HFFc6 (cell line): ENCODE measurements at regions not wholly inside any gene's neighbourhood (a gene's known extent, or its start where the extent isn't known, plus 50 kb on each side); places are given as distances from the start of the nearest gene placed in this dataset.

Source experiments
- DNase-seq: peaks from one replicate; pipeline ENCODE4 v3.0.0-alpha.2; 2018
- H3K27ac Mint-ChIP-seq: 2 replicates; pipeline ENCODE4 v1.8.0; 2020; ENCODE audit warnings: mild to moderate bottlenecking, mixed read lengths
- H3K27me3 Mint-ChIP-seq: 2 replicates; pipeline ENCODE4 v1.8.0; 2021; ENCODE audit warnings: mild to moderate bottlenecking, moderate library complexity, mixed read lengths; ENCODE audit not compliant: insufficient read depth
- H3K36me3 Mint-ChIP-seq: 2 replicates; pipeline ENCODE4 v1.8.0; 2021; ENCODE audit warnings: low read depth, mixed read lengths
- H3K4me1 Mint-ChIP-seq: 2 replicates; pipeline ENCODE4 v1.8.0; 2020; ENCODE audit warnings: low read depth, mixed read lengths
- H3K4me3 Mint-ChIP-seq: 2 replicates; pipeline ENCODE4 v1.8.0; 2020; ENCODE audit warnings: mild to moderate bottlenecking, moderate library complexity, mixed read lengths
- H3K9me3 Mint-ChIP-seq: 2 replicates; pipeline ENCODE4 v1.8.0; 2020; ENCODE audit warnings: mild to moderate bottlenecking, mixed read lengths
- TF ChIP-seq, protein P1 (sequence below): fragments of 200-600 bp; sonication (generic); IDR thresholded peaks from 2 replicates; pipeline ENCODE4 v1.5.0; 2021; ENCODE audit warnings: antibody characterized with exemption, mild to moderate bottlenecking

DNA sequence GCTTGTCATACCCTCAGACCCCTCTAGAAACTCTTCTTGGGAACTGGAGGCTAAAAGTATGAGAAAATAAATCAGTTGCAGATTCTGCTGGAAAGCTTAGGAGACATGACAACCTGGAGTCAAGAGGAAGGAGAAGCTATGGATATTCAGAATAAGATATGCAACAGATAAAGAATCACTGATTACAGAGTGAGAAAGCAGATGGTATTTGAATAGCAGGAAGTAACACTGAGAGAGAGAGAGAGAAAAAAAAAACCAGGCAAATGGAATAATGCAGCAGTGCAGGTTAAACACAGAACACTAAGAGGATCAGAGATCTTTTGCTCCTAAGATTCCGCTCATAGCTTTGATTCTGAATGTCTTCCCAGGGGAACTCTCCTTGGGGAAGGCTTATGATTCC lies 1284.1 kb upstream of the NXPH2 start:
- Mint-ChIP-seq H3K4me3 (no peak overlapping the region), H3K27me3 (peaks cover 1% of the 10 kb centered on the region; the same call in 1 of the 2 replicates), H3K36me3 (no peaks in the 10 kb centered on the region), H3K27ac (no peak overlapping the region), H3K4me1 (no peaks in the 10 kb centered on the region), H3K9me3 (peaks cover 39% of the 10 kb centered on the region)
- DNase-seq: no peak
- TF ChIP-seq, protein P1, sequence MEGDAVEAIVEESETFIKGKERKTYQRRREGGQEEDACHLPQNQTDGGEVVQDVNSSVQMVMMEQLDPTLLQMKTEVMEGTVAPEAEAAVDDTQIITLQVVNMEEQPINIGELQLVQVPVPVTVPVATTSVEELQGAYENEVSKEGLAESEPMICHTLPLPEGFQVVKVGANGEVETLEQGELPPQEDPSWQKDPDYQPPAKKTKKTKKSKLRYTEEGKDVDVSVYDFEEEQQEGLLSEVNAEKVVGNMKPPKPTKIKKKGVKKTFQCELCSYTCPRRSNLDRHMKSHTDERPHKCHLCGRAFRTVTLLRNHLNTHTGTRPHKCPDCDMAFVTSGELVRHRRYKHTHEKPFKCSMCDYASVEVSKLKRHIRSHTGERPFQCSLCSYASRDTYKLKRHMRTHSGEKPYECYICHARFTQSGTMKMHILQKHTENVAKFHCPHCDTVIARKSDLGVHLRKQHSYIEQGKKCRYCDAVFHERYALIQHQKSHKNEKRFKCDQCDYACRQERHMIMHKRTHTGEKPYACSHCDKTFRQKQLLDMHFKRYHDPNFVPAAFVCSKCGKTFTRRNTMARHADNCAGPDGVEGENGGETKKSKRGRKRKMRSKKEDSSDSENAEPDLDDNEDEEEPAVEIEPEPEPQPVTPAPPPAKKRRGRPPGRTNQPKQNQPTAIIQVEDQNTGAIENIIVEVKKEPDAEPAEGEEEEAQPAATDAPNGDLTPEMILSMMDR: no peak

DNA sequence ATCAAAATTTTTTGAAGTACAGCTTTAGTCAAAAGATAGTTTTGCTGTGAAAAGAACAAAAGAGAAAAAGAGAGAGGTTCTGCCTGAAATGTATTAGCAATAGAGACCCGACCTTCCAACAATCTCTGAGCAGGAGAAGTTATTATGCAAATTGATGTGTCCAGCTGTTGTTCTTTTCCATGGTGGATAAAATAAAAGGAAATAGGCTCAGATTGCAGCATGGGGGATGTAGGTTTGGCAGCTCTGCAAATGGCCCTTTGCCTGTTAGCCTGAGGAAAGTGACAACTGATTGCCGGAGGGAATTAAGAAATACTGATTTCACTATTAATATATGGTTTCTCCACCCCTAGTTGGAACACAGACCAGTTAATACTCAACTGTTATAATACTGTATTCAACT lies 1283.2 kb upstream of the NXPH2 start:
- Mint-ChIP-seq H3K36me3 (no peaks in the 10 kb centered on the region), H3K9me3 (peaks cover 35% of the 10 kb centered on the region), H3K4me1 (no peaks in the 10 kb centered on the region), H3K27me3 (peaks cover 1% of the 10 kb centered on the region; the same call in 1 of the 2 replicates), H3K27ac (no peak overlapping the region), H3K4me3 (no peak overlapping the region)
- DNase-seq: no peak
- TF ChIP-seq, protein P1: no peak

DNA sequence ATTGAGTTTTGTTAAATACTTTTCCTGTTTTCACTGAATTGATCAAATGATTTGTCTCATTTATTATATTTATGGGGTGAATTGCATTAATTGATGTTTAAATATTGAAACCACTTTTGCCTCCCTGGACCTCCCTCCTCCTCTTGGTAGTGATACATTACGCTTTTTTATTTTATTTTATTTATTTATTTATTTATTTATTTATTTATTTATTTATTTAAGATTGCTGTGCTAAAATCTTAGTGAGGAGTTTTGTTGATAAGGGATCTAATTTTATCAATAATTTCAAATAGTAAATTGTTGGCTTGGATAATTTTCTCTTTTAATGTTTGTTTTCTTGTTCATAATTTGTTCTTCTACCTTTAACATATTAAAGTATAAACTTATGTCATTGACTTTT lies 1281.0 kb upstream of the NXPH2 start:
- Mint-ChIP-seq H3K9me3 (peaks cover 51% of the 10 kb centered on the region), H3K4me1 (no peaks in the 10 kb centered on the region), H3K27ac (no peak overlapping the region), H3K36me3 (no peaks in the 10 kb centered on the region), H3K4me3 (no peak overlapping the region), H3K27me3 (peaks cover 1% of the 10 kb centered on the region; the same call in 1 of the 2 replicates)
- no peak for DNase-seq
- TF ChIP-seq, protein P1: no peak

DNA sequence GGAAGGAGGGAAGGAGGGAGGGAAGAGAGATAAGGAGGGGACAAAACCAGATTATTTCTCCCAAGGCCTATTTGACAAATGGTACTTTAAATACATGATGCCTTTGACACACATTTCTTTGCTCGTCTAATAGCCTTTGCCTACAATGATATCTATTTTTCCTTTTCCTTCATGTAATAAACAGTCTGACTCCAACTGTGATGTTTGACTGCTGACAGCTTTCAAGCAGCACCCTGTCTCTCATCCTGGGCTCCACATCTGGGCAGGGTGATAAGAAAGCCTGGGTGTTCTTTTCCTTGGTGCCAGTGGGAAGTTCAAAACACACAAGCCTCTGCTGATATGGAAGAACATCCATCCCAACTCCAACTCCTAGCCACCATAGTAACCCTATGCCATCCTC lies 1277.7 kb upstream of the NXPH2 start:
- Mint-ChIP-seq H3K4me3 (no peak overlapping the region), H3K9me3 (peaks cover 41% of the 10 kb centered on the region), H3K36me3 (no peaks in the 10 kb centered on the region), H3K4me1 (no peaks in the 10 kb centered on the region), H3K27ac (no peak overlapping the region), H3K27me3 (0 out of 2 replicates have a peak, but pooled peaks cover 1% of the 10 kb centered on the region)
- TF ChIP-seq, protein P1: no peak
- DNase-seq: no peak

DNA sequence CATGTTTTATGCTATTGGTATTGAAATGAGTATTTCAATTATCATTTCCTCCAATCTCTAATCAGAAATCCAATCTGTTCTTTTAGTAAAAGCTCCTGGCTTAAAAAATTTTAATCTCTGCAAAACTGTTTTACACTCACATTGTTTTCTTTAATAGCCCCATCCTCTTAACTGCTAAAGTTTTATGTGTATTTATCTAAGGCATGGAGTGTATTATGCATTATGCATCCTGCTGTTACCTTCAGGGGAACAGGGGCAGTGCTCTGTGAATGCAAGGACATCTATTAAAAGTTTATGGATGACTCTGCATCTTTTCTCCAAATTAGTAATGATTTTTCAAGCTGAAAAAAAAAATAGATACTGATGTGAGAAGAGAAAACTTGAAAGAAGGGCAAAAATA lies 1261.6 kb upstream of the NXPH2 start:
- no peaks in the 10 kb centered on the region for H3K4me1 Mint-ChIP-seq
- H3K27ac Mint-ChIP-seq: no peak overlapping the region
- no peaks in the 10 kb centered on the region; the same call in 1 of the 2 replicates for H3K27me3 Mint-ChIP-seq
- H3K4me3 Mint-ChIP-seq: no peak overlapping the region
- peaks cover 5% of the 10 kb centered on the region; the same call in 1 of the 2 replicates for H3K36me3 Mint-ChIP-seq
- TF ChIP-seq, protein P1: no peak
- peaks cover 62% of the 10 kb centered on the region for H3K9me3 Mint-ChIP-seq
- no peak for DNase-seq

DNA sequence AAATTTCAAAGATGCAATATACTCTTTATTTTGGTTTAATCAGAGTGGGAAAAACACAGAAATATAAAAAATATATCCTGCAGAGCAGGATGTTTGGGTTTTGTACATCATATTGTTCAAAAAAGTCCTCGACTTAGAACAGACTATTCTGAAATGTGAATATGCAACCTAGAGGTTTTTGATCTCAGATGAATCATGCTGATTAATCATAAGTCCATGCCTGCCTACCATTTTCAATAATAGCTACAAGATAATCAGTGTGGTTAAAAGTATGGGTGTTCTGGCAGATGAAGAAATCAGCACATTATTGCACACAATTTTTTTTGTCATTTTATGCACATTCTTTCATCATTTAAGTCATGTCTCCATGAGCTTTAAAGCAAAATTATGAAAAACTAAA lies 1261.0 kb upstream of the NXPH2 start:
- TF ChIP-seq, protein P1: no peak
- Mint-ChIP-seq H3K4me3 (no peak overlapping the region), H3K9me3 (peaks cover 66% of the 10 kb centered on the region), H3K4me1 (no peaks in the 10 kb centered on the region), H3K36me3 (peaks cover 5% of the 10 kb centered on the region; the same call in 1 of the 2 replicates), H3K27me3 (no peaks in the 10 kb centered on the region; the same call in 1 of the 2 replicates), H3K27ac (no peak overlapping the region)
- DNase-seq: no peak
